ENCODE measurements at regions not wholly inside any gene's neighbourhood (a gene's known extent, or its start where the extent isn't known, plus 50 kb on each side); places are given as distances from the start of the nearest gene placed in this dataset.

DNA sequence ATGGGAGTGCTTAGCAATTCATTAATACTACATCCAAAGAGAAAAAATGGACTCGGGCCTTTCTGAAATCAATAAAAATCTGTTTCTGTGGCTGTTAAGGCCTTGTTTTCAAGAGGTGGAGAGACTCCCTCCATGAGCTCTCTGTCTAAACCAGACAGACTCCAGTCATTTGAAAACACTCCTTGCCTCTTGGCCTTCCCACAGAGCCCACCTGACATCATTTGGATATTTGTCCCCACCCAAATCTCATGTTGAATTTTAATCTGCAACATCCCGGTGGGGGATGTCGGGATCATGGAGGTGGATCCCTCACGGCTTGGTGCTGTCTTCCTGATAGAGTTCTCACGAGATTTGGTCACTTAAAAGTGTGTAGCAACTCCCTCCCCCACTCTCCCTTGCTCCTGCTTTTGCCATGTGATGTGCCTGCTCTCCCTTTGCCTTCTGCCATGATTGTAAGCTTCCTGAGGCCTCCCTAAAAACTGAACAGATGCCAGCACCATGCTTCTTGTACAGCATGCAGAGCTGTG is 226.3 kb downstream of the TBXT start:
- TF ChIP-seq, protein P1, sequence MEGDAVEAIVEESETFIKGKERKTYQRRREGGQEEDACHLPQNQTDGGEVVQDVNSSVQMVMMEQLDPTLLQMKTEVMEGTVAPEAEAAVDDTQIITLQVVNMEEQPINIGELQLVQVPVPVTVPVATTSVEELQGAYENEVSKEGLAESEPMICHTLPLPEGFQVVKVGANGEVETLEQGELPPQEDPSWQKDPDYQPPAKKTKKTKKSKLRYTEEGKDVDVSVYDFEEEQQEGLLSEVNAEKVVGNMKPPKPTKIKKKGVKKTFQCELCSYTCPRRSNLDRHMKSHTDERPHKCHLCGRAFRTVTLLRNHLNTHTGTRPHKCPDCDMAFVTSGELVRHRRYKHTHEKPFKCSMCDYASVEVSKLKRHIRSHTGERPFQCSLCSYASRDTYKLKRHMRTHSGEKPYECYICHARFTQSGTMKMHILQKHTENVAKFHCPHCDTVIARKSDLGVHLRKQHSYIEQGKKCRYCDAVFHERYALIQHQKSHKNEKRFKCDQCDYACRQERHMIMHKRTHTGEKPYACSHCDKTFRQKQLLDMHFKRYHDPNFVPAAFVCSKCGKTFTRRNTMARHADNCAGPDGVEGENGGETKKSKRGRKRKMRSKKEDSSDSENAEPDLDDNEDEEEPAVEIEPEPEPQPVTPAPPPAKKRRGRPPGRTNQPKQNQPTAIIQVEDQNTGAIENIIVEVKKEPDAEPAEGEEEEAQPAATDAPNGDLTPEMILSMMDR (IDR thresholded peaks at IDR 0.05; ENCODE audit: borderline replicate concordance, extremely low read depth, low read length, poor library complexity, severe bottlenecking), result no peak
- TF ChIP-seq EZH2 (IDR thresholded peaks at IDR 0.05; ENCODE audit: borderline replicate concordance, low read depth, low read length, severe bottlenecking), result no peak

All from DND-41 (cell line).